NCI-H1092 treated with DMSO at 0.1 percent for 48 hours (cell line): ENCODE measurements at regions not wholly inside any gene's neighbourhood (a gene's known extent, or its start where the extent isn't known, plus 50 kb on each side); places are given as distances from the start of the nearest gene placed in this dataset.

Experiments
- DNase-seq: peaks from one replicate; lab custom pipeline; 2025; lab: John Stamatoyannopoulos, UW

GRCh38 chr11:80610516-80610915 is 1169.7 kb upstream of the TENM4 start:
- no peak for DNase-seq

GRCh38 chr11:80603472-80603871 is 1162.6 kb upstream of the TENM4 start:
- no peak for DNase-seq

GRCh38 chr11:80598905-80599304 is 1158.1 kb upstream of the TENM4 start:
- no peak for DNase-seq

- DNase-seq: no peak
Measured at GRCh38 chr11:80596291-80596810, 1155.5 kb upstream of the TENM4 start.

GRCh38 chr11:80595011-80595410 is 1154.2 kb upstream of the TENM4 start:
- DNase-seq: no peak

- no peak for DNase-seq
Measured at GRCh38 chr11:80593648-80594374, 1153.0 kb upstream of the TENM4 start.

GRCh38 chr11:80592546-80592945 is 1151.7 kb upstream of the TENM4 start:
- no peak for DNase-seq

GRCh38 chr11:80587906-80588305 is 1147.1 kb upstream of the TENM4 start:
- no peak for DNase-seq

GRCh38 chr11:80586464-80586863 is 1145.6 kb upstream of the TENM4 start:
- DNase-seq: no peak

- no peak for DNase-seq
Measured at GRCh38 chr11:80584661-80585060, 1143.8 kb upstream of the TENM4 start.

- DNase-seq: no peak
Measured at GRCh38 chr11:80569832-80570231, 1129.0 kb upstream of the TENM4 start.

- no peak for DNase-seq
Measured at GRCh38 chr11:80565231-80565630, 1124.4 kb upstream of the TENM4 start.

- DNase-seq: no peak
Measured at GRCh38 chr11:80562523-80563125, 1121.8 kb upstream of the TENM4 start.

- DNase-seq: no peak
Measured at GRCh38 chr11:80559942-80560341, 1119.1 kb upstream of the TENM4 start.

GRCh38 chr11:80553565-80553964 is 1112.7 kb upstream of the TENM4 start:
- no peak for DNase-seq

GRCh38 chr11:80542704-80543103 is 1101.9 kb upstream of the TENM4 start:
- DNase-seq: no peak

- DNase-seq: no peak
Measured at GRCh38 chr11:80538040-80538439, 1097.2 kb upstream of the TENM4 start.

GRCh38 chr11:80533463-80533862 is 1092.6 kb upstream of the TENM4 start:
- DNase-seq: no peak

GRCh38 chr11:80532633-80533232 is 1091.9 kb upstream of the TENM4 start:
- no peak for DNase-seq

- no peak for DNase-seq
Measured at GRCh38 chr11:80529726-80530125, 1088.9 kb upstream of the TENM4 start.

- no peak for DNase-seq
Measured at GRCh38 chr11:80525663-80526405, 1085.0 kb upstream of the TENM4 start.

- no peak for DNase-seq
Measured at GRCh38 chr11:80524349-80524748, 1083.5 kb upstream of the TENM4 start.

GRCh38 chr11:80523057-80523456 is 1082.2 kb upstream of the TENM4 start:
- DNase-seq: no peak
